ENCODE measurements at regions not wholly inside any gene's neighbourhood (a gene's known extent, or its start where the extent isn't known, plus 50 kb on each side); places are given as distances from the start of the nearest gene placed in this dataset.

DNA sequence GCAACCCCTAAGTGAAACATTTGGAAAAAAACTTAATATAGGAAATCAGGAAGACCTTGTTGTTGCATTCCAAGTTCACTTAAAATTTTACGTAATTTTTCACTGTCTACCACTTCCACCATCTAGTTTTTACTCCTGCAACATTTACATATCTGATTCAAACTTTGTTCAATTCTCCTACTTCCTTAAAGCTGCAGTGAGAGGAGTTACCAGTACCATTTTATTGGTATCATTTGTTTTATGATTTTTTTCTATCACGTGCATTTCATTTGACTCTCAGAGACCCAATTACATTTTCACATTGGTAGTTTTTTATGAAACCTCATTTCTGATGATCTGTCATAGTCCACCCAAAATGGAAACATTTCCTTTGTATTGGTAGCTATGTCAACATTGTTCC, 284.9 kb upstream of the MDFIC2 start:
- TF ChIP-seq CTCF (conservative IDR thresholded peaks at IDR 0.05) (no peak), ZFX (IDR thresholded peaks at IDR 0.05) (no peak)

Data from C4-2B (cell line).